Smooth muscle cell (in vitro differentiated cells): ENCODE measurements at regions not wholly inside any gene's neighbourhood (a gene's known extent, or its start where the extent isn't known, plus 50 kb on each side); places are given as distances from the start of the nearest gene placed in this dataset.

Experiments used
- DNase-seq: peaks from one replicate; lab custom pipeline; 2025; ENCODE audit not compliant: unreplicated experiment; lab: John Stamatoyannopoulos, UW
- H2AFZ ChIP-seq: fragments of 200-600 bp; sonication (generic); 2 replicates; pipeline ENCODE4 v1.6.0; 2016; ENCODE audit warnings: antibody characterized with exemption, low read depth, mild to moderate bottlenecking
- H3F3A ChIP-seq: fragments of 200-600 bp; sonication (generic); 2 replicates; pipeline ENCODE4 v1.6.0; 2017; ENCODE audit warnings: antibody characterized with exemption, low read depth
- H3K27ac ChIP-seq: fragments of 200-600 bp; sonication (generic); 2 replicates; pipeline ENCODE4 v1.5.1; 2016; ENCODE audit warnings: low read depth, mild to moderate bottlenecking
- H3K27me3 ChIP-seq: fragments of 200-600 bp; sonication (generic); 2 replicates; pipeline ENCODE4 v1.6.1; 2016; ENCODE audit warnings: low read depth, mild to moderate bottlenecking
- H3K36me3 ChIP-seq: fragments of 200-600 bp; sonication (generic); 2 replicates; pipeline ENCODE4 v1.5.1; 2016; ENCODE audit warnings: low read depth
- H3K4me1 ChIP-seq: fragments of 200-600 bp; sonication (generic); 2 replicates; pipeline ENCODE4 v1.5.1; 2016; ENCODE audit warnings: low read depth
- H3K4me2 ChIP-seq: fragments of 200-600 bp; sonication (generic); 2 replicates; pipeline ENCODE4 v1.6.0; 2016; ENCODE audit warnings: mild to moderate bottlenecking
- H3K4me3 ChIP-seq: fragments of 200-600 bp; sonication (generic); 2 replicates; pipeline ENCODE4 v1.5.1; 2016; ENCODE audit warnings: mild to moderate bottlenecking
- H3K79me2 ChIP-seq: fragments of 200-600 bp; sonication (generic); 2 replicates; pipeline ENCODE4 v1.6.0; 2016; ENCODE audit warnings: low read depth, mild to moderate bottlenecking
- H3K9ac ChIP-seq: fragments of 200-600 bp; sonication (generic); 2 replicates; pipeline ENCODE4 v1.6.0; 2016; ENCODE audit warnings: low read depth
- H3K9me3 ChIP-seq: fragments of 200-600 bp; sonication (generic); replicated peaks from 2 replicates; pipeline ENCODE4 v1.5.1; 2016; ENCODE audit warnings: low read depth
- H4K20me1 ChIP-seq: fragments of 200-600 bp; sonication (generic); 2 replicates; pipeline ENCODE4 v1.6.0; 2016; ENCODE audit warnings: low read depth
- CTCF ChIP-seq: fragments of 200-600 bp; sonication (generic); IDR thresholded peaks from 2 replicates; pipeline ENCODE4 v1.5.1; 2017; ENCODE audit warnings: borderline replicate concordance, mild to moderate bottlenecking, antibody characterized with exemption; ENCODE audit not compliant: insufficient read depth, poor library complexity, severe bottlenecking
- WGBS: methylation state at CpG from one replicate; pipeline ENCODE4 v1.1.7; 2016; ENCODE audit warnings: low lambda C conversion rate; 5-methylcytosine and 5-hydroxymethylcytosine counted together

- H3F3A ChIP-seq: no peaks in the 10 kb centered on the region
- H4K20me1 ChIP-seq: no peaks in the 10 kb centered on the region
- H3K27ac ChIP-seq: no peak overlapping the region
- no peaks in the 10 kb centered on the region for H3K27me3 ChIP-seq
- no peak overlapping the region for H3K4me3 ChIP-seq
- H2AFZ ChIP-seq: no peak overlapping the region
- no peak overlapping the region for H3K4me2 ChIP-seq
- no peaks in the 10 kb centered on the region for H3K9me3 ChIP-seq
- H3K9ac ChIP-seq: no peak overlapping the region
- no peak for DNase-seq
- no peak for TF ChIP-seq CTCF
- no peaks in the 10 kb centered on the region for H3K36me3 ChIP-seq
- H3K79me2 ChIP-seq: no peaks in the 10 kb centered on the region
- peaks cover 11% of the 10 kb centered on the region for H3K4me1 ChIP-seq
Observed at GRCh38 chr2:173669888-173670287, 295.3 kb downstream of the SP3 start.

- no peaks in the 10 kb centered on the region for H3F3A ChIP-seq
- H3K4me3 ChIP-seq: no peak overlapping the region
- no peak for DNase-seq
- no peaks in the 10 kb centered on the region for H3K79me2 ChIP-seq
- H3K4me2 ChIP-seq: no peak overlapping the region
- H3K27ac ChIP-seq: no peak overlapping the region
- H3K4me1 ChIP-seq: no peaks in the 10 kb centered on the region
- H3K9ac ChIP-seq: no peak overlapping the region
- no peaks in the 10 kb centered on the region for H4K20me1 ChIP-seq
- 97% methylated on average over 3 of the region's 3 CpGs for WGBS
- H2AFZ ChIP-seq: no peak overlapping the region
- TF ChIP-seq CTCF: no peak
- H3K9me3 ChIP-seq: no peaks in the 10 kb centered on the region
- H3K36me3 ChIP-seq: no peaks in the 10 kb centered on the region
- H3K27me3 ChIP-seq: no peaks in the 10 kb centered on the region
Observed at GRCh38 chr2:173672573-173673340, 292.4 kb downstream of the SP3 start.

- Histone ChIP-seq H3F3A (no peaks in the 10 kb centered on the region), H3K36me3 (no peaks in the 10 kb centered on the region), H2AFZ (no peak overlapping the region), H3K4me3 (no peak overlapping the region), H3K4me2 (no peak overlapping the region), H3K9ac (no peak overlapping the region), H3K9me3 (no peaks in the 10 kb centered on the region), H4K20me1 (no peaks in the 10 kb centered on the region), H3K79me2 (no peaks in the 10 kb centered on the region), H3K27ac (no peak overlapping the region), H3K27me3 (no peaks in the 10 kb centered on the region), H3K4me1 (no peaks in the 10 kb centered on the region)
- no peak for TF ChIP-seq CTCF
- WGBS: 97% methylated on average over 1 of the region's 1 CpG
- no peak for DNase-seq
Observed at GRCh38 chr2:173673640-173674039, 291.5 kb downstream of the SP3 start.

- no peak overlapping the region for H2AFZ ChIP-seq
- no peaks in the 10 kb centered on the region for H3K9me3 ChIP-seq
- H3K27ac ChIP-seq: no peak overlapping the region
- no peak for DNase-seq
- H4K20me1 ChIP-seq: no peaks in the 10 kb centered on the region
- H3K4me3 ChIP-seq: no peak overlapping the region
- H3K79me2 ChIP-seq: no peaks in the 10 kb centered on the region
- H3K4me1 ChIP-seq: no peaks in the 10 kb centered on the region
- no peak overlapping the region for H3K9ac ChIP-seq
- no peaks in the 10 kb centered on the region for H3F3A ChIP-seq
- TF ChIP-seq CTCF: no peak
- no peaks in the 10 kb centered on the region for H3K27me3 ChIP-seq
- 69% methylated on average over 1 of the region's 1 CpG for WGBS
- no peaks in the 10 kb centered on the region for H3K36me3 ChIP-seq
- H3K4me2 ChIP-seq: no peak overlapping the region
Observed at GRCh38 chr2:173676647-173677046, 288.5 kb downstream of the SP3 start.
